ENCODE measurements at regions not wholly inside any gene's neighbourhood (a gene's known extent, or its start where the extent isn't known, plus 50 kb on each side); places are given as distances from the start of the nearest gene placed in this dataset.
"Not testable (repeated sequence)": the region's sequence is repeated elsewhere in the genome, so short reads cannot be mapped to it uniquely, and the experiment has no call there.

DNA sequence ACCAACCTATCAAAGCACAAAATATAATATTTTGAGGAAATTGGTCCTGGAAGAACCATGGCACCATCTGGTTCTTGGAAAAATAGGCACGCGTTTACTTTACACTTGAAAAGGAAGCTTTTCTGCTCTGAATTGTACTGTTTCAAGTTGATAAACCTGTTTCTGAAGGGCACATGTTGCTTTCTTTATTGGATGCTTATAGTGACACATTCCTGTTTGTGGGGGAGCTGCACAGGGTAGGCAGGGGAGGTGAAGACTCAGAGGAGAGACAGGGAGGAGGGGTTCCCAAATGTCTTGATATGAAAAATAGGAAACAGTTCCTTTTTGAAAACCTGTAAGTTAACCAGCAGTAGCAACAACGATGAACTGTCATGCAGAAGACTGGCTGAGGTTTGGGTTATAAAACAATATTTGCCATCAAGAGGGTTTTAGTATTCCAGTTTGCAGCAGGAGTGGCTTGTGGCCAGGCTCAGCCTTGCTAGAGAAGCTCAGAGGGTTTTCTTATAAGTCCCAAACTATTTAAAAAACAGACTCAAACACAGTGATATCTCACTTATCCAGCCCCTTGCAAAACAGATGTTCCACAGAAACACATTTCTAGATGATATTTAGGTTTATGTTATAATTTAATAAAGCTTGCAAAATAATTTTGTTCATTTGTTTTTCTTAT, 127.0 kb upstream of the MROH9 start:
- Histone ChIP-seq H2AFZ (ENCODE audit: low read length, unreplicated experiment) (peak overlapping the region; percentile 15), H3K79me2 (ENCODE audit: control insufficient read depth, insufficient read depth, low read length, unreplicated experiment) (no peaks in the 10 kb centered on the region), H3K4me1 (ENCODE audit: control insufficient read depth, insufficient read depth, low read length, unreplicated experiment) (peaks cover 24% of the 10 kb centered on the region), H3K36me3 (ENCODE audit: insufficient read depth, low read length) (no peaks in the 10 kb centered on the region), H3K27ac (ENCODE audit: low read depth, low read length) (no peak overlapping the region), H3K4me3 (ENCODE audit: low read depth, low read length) (no peak overlapping the region), H3K27me3 (ENCODE audit: insufficient read depth, low read length) (no peaks in the 10 kb centered on the region)

DNA sequence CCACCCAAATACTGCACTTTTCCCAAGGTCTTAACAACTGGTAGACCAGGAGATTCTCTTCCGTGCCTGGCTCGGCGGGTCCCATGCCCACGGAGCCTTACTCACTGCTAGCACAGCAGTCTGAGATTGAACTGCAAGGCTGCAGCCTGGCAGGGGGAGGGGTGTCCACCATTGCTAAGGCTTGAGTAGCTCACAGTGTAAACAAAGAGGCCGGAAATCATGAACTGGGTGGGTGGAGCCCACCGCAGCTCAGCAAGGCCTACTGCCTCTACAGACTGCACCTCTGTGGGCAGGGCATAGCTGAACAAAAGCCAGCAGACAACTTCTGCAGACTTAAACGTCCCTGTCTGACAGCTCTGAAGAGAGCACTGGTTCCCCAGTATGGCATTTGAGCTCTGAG, 124.3 kb upstream of the MROH9 start:
- not testable (repeated sequence) for H3K36me3 ChIP-seq (ENCODE audit: insufficient read depth, low read length); H3K4me3 ChIP-seq (ENCODE audit: low read depth, low read length); H2AFZ ChIP-seq (ENCODE audit: low read length, unreplicated experiment); H3K27ac ChIP-seq (ENCODE audit: low read depth, low read length); H3K79me2 ChIP-seq (ENCODE audit: control insufficient read depth, insufficient read depth, low read length, unreplicated experiment); H3K27me3 ChIP-seq (ENCODE audit: insufficient read depth, low read length)
- peaks cover 23% of the 10 kb centered on the region for H3K4me1 ChIP-seq (ENCODE audit: control insufficient read depth, insufficient read depth, low read length, unreplicated experiment)

DNA sequence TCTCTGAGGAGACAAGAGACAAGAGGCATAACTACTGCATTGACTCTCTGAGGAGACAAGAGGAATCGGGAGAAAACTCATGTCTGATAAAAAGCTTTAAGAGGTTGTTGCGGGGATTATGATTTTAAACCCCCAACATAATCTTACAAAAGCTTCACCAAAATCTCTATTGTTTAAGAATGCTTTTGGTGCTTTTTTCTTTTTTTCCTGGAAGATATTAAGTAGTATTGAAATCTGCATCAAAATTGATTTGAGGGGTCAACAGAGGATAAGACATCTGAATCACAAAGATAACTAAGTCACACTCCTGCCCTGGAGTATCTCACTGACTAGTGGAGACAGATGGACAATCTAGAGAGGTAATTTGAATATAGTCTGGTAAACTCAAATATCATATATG, 115.6 kb upstream of the MROH9 start:
- no peaks in the 10 kb centered on the region for H3K27me3 ChIP-seq (ENCODE audit: insufficient read depth, low read length)
- no peak overlapping the region for H3K27ac ChIP-seq (ENCODE audit: low read depth, low read length)
- H3K4me1 ChIP-seq (ENCODE audit: control insufficient read depth, insufficient read depth, low read length, unreplicated experiment), result peaks cover 4% of the 10 kb centered on the region
- no peak overlapping the region for H2AFZ ChIP-seq (ENCODE audit: low read length, unreplicated experiment)
- H3K79me2 ChIP-seq (ENCODE audit: control insufficient read depth, insufficient read depth, low read length, unreplicated experiment), result no peaks in the 10 kb centered on the region
- no peaks in the 10 kb centered on the region for H3K36me3 ChIP-seq (ENCODE audit: insufficient read depth, low read length)
- H3K4me3 ChIP-seq (ENCODE audit: low read depth, low read length), result no peak overlapping the region

DNA sequence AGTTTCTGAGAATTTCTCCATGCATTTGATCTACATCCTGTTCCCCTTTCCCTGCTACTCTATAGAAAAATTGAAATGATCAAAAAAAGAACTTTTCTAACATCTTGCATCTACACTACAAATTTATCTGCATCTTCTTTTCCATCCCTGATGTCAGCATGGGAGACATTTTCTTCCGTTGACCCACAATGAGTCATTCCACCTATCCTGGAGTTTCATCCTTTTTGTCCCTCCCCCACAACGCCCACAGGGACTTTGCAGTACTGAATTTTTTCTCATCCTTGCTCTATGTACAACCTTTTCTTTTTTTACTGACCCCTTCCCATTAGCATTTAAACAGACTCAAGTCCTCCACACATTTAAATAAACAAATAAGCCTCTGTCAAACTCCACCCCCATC, 112.2 kb upstream of the MROH9 start:
- Histone ChIP-seq H3K79me2 (ENCODE audit: control insufficient read depth, insufficient read depth, low read length, unreplicated experiment) (no peaks in the 10 kb centered on the region), H3K27me3 (ENCODE audit: insufficient read depth, low read length) (no peaks in the 10 kb centered on the region), H3K4me3 (ENCODE audit: low read depth, low read length) (no peak overlapping the region), H2AFZ (ENCODE audit: low read length, unreplicated experiment) (no peak overlapping the region), H3K4me1 (ENCODE audit: control insufficient read depth, insufficient read depth, low read length, unreplicated experiment) (peaks cover 4% of the 10 kb centered on the region), H3K36me3 (ENCODE audit: insufficient read depth, low read length) (no peaks in the 10 kb centered on the region), H3K27ac (ENCODE audit: low read depth, low read length) (no peak overlapping the region)

DNA sequence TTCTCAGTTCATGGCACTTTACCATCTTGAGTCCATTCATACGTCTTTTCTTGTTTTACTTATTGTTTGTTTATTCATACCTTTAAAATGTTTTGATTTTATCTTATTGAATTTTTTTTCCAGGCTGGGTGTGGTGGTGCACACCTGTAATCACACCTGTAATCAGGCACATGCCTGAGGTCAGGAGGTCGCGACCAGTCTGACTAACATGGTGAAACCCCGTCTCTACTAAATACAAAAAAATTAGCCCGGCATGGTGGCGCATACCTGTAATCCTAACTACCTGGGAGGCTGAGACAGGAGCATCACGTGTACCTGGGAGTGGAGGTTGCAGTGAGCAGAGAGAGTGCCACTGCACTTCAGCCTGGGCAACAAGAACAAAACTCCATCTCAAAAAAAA, 104.1 kb upstream of the MROH9 start:
- Histone ChIP-seq H3K79me2 (ENCODE audit: control insufficient read depth, insufficient read depth, low read length, unreplicated experiment) (no peaks in the 10 kb centered on the region), H3K27me3 (ENCODE audit: insufficient read depth, low read length) (no peaks in the 10 kb centered on the region), H2AFZ (ENCODE audit: low read length, unreplicated experiment) (no peak overlapping the region), H3K36me3 (ENCODE audit: insufficient read depth, low read length) (no peaks in the 10 kb centered on the region), H3K27ac (ENCODE audit: low read depth, low read length) (no peak overlapping the region), H3K4me3 (ENCODE audit: low read depth, low read length) (no peak overlapping the region), H3K4me1 (ENCODE audit: control insufficient read depth, insufficient read depth, low read length, unreplicated experiment) (peaks cover 4% of the 10 kb centered on the region)

DNA sequence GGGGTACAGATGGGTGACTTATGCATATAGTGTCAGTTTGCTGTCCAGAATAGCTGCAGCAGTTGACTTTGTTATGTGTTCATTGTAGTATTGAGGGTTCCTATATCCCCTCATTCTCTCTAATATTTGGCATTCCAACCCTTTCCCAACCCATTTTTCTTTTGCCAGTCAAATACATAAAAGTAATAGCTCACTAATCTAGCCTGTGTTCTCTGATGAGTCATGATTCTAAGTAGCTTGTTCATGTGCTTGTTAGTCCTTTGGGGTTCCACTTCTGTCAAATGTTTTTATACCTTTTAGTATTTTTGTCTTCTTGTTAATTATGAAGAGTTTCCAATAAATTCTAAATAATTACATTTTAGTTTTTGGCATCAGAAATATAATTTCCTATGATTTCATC, 99.2 kb upstream of the MROH9 start:
- no peaks in the 10 kb centered on the region for H3K79me2 ChIP-seq (ENCODE audit: control insufficient read depth, insufficient read depth, low read length, unreplicated experiment)
- no peaks in the 10 kb centered on the region for H3K36me3 ChIP-seq (ENCODE audit: insufficient read depth, low read length)
- H3K27ac ChIP-seq (ENCODE audit: low read depth, low read length), result no peak overlapping the region
- no peak overlapping the region for H2AFZ ChIP-seq (ENCODE audit: low read length, unreplicated experiment)
- H3K4me1 ChIP-seq (ENCODE audit: control insufficient read depth, insufficient read depth, low read length, unreplicated experiment), result peaks cover 4% of the 10 kb centered on the region
- no peaks in the 10 kb centered on the region for H3K27me3 ChIP-seq (ENCODE audit: insufficient read depth, low read length)
- H3K4me3 ChIP-seq (ENCODE audit: low read depth, low read length), result no peak overlapping the region

DNA sequence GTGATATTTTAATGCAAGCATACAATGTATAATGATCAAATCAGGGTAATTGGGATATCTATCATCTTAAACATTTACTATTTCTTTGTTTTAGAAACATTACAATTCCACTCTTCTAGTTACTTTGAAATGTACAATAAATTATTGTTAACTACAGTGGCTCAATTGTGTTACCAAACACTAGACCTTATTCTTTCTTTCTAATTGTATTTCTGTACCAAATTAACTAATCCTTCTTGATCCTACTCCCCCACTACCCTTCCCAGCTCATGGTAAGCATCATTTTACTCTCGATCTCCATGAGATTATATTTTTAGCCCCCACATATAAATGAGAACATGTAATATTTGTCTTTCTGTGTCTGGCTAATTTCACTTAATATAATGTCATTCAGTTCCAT, 95.0 kb upstream of the MROH9 start:
- H2AFZ ChIP-seq (ENCODE audit: low read length, unreplicated experiment), result no peak overlapping the region
- H3K79me2 ChIP-seq (ENCODE audit: control insufficient read depth, insufficient read depth, low read length, unreplicated experiment), result no peaks in the 10 kb centered on the region

DNA sequence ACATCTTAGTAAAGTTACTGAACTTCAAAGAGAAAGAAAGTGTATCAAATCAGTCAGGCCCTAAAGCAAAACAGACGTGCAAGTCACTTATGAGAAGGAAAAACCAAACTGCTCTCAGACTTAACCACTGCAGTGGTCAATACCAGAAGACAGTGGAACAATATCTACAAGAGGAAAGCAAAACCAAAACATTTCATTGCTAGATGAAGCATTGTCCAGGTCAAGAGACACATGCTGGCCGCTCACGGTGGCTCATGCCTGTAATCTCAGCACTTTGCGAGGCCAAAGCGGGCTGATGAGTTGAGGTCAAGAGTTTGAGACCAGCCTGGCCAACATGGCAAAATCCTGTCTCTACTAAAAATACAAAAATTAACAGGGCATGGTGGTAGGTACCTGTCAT, 82.0 kb upstream of the MROH9 start:
- Histone ChIP-seq H2AFZ (ENCODE audit: low read length, unreplicated experiment) (no peak overlapping the region), H3K27me3 (ENCODE audit: insufficient read depth, low read length) (no peaks in the 10 kb centered on the region), H3K27ac (ENCODE audit: low read depth, low read length) (no peak overlapping the region), H3K4me3 (ENCODE audit: low read depth, low read length) (no peak overlapping the region), H3K36me3 (ENCODE audit: insufficient read depth, low read length) (no peaks in the 10 kb centered on the region), H3K4me1 (ENCODE audit: control insufficient read depth, insufficient read depth, low read length, unreplicated experiment) (no peaks in the 10 kb centered on the region), H3K79me2 (ENCODE audit: control insufficient read depth, insufficient read depth, low read length, unreplicated experiment) (no peaks in the 10 kb centered on the region)

More for the DNA sequence above, 95.0 kb upstream of the MROH9 start:
- H3K27me3 ChIP-seq (ENCODE audit: insufficient read depth, low read length), result no peaks in the 10 kb centered on the region
- no peak overlapping the region for H3K4me3 ChIP-seq (ENCODE audit: low read depth, low read length)
- H3K27ac ChIP-seq (ENCODE audit: low read depth, low read length), result no peak overlapping the region
- no peaks in the 10 kb centered on the region for H3K36me3 ChIP-seq (ENCODE audit: insufficient read depth, low read length)
- H3K4me1 ChIP-seq (ENCODE audit: control insufficient read depth, insufficient read depth, low read length, unreplicated experiment), result peaks cover 4% of the 10 kb centered on the region

DNA sequence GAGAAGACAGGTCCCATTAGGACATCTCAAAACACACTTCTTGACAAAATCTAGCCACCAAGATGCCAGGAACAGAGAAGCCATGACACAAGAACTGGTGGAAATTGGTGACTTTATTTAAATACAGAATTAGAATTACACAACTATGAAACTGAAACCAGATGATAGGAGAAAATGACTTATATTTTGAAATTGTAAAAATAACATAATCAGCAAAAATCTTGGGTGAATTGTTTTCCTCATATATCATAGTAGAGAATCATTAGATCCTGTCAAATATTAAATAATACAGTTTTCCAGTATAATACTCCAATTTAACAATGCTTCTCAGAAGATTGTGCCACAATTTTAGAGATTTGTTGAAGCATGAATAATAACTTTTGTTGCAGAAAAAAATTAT, 81.5 kb upstream of the MROH9 start:
- Histone ChIP-seq H3K36me3 (ENCODE audit: insufficient read depth, low read length) (no peaks in the 10 kb centered on the region), H3K27me3 (ENCODE audit: insufficient read depth, low read length) (no peaks in the 10 kb centered on the region), H2AFZ (ENCODE audit: low read length, unreplicated experiment) (no peak overlapping the region), H3K27ac (ENCODE audit: low read depth, low read length) (no peak overlapping the region), H3K4me1 (ENCODE audit: control insufficient read depth, insufficient read depth, low read length, unreplicated experiment) (no peaks in the 10 kb centered on the region), H3K4me3 (ENCODE audit: low read depth, low read length) (no peak overlapping the region), H3K79me2 (ENCODE audit: control insufficient read depth, insufficient read depth, low read length, unreplicated experiment) (no peaks in the 10 kb centered on the region)

DNA sequence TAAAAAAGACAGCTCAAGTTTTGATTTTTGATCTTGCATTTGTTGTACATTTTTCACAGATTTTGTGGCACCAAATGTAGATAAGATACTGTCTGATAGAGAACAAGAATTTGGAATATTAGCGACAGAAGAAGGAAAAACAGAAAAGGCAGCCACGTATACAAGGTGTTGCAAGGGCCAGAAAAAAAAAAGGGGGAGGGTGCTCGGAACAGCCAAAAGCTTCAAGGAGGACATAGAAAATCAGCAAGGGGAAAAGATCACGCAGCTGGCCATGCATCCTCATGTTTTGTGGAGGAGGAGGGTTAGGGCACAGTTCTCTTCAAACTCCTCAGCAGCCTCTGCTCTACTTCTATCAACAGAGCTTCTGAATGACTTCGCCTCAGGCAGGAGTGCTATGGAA, 80.7 kb upstream of the MROH9 start:
- Histone ChIP-seq H3K36me3 (ENCODE audit: insufficient read depth, low read length) (no peaks in the 10 kb centered on the region), H3K27ac (ENCODE audit: low read depth, low read length) (no peak overlapping the region), H3K4me1 (ENCODE audit: control insufficient read depth, insufficient read depth, low read length, unreplicated experiment) (no peaks in the 10 kb centered on the region), H3K27me3 (ENCODE audit: insufficient read depth, low read length) (no peaks in the 10 kb centered on the region), H2AFZ (ENCODE audit: low read length, unreplicated experiment) (no peak overlapping the region), H3K4me3 (ENCODE audit: low read depth, low read length) (no peak overlapping the region), H3K79me2 (ENCODE audit: control insufficient read depth, insufficient read depth, low read length, unreplicated experiment) (no peaks in the 10 kb centered on the region)

DNA sequence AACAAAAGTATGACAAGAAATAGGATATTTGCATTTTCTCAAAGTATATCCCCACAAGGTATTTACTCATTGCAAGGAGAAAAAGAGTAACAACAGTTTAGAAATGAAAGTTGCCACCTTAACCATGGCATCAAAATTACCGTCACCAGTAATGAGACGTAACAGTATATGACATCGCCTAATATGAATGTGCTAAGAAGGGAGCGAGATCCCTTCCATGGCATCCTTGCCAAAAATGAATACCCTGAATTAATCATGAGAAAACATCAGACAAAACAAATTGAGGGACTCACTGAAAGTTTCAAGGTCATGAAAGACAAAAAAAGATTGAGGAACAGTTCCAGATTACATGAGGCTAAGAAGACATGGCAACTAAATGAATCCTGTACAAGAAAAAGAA, 78.9 kb upstream of the MROH9 start:
- Histone ChIP-seq H3K79me2 (ENCODE audit: control insufficient read depth, insufficient read depth, low read length, unreplicated experiment) (no peaks in the 10 kb centered on the region), H3K27me3 (ENCODE audit: insufficient read depth, low read length) (no peaks in the 10 kb centered on the region), H3K4me1 (ENCODE audit: control insufficient read depth, insufficient read depth, low read length, unreplicated experiment) (no peaks in the 10 kb centered on the region), H3K36me3 (ENCODE audit: insufficient read depth, low read length) (no peaks in the 10 kb centered on the region), H2AFZ (ENCODE audit: low read length, unreplicated experiment) (no peak overlapping the region), H3K27ac (ENCODE audit: low read depth, low read length) (no peak overlapping the region), H3K4me3 (ENCODE audit: low read depth, low read length) (no peak overlapping the region)
